DOHH2 (cell line): ENCODE measurements at regions not wholly inside any gene's neighbourhood (a gene's known extent, or its start where the extent isn't known, plus 50 kb on each side); places are given as distances from the start of the nearest gene placed in this dataset.

Experiments used
- H3F3A ChIP-seq: fragments of 200-600 bp; sonication (generic), shearing (Covaris generic); 2 replicates; pipeline ENCODE4 v1.6.0; 2016; ENCODE audit warnings: antibody characterized with exemption, mild to moderate bottlenecking; ENCODE audit not compliant: control insufficient read depth, insufficient read depth
- H3K27ac ChIP-seq: fragments of 200-600 bp; sonication (generic); 2 replicates; pipeline ENCODE4 v1.5.1; 2014; ENCODE audit warnings: low read depth, mild to moderate bottlenecking, low read length, moderate library complexity
- H3K27me3 ChIP-seq: fragments of 200-600 bp; sonication (generic); 2 replicates; pipeline ENCODE4 v1.6.1; 2014; ENCODE audit warnings: mild to moderate bottlenecking, low read length, mixed read lengths; ENCODE audit not compliant: control insufficient read depth
- H3K36me3 ChIP-seq: fragments of 200-600 bp; sonication (generic); 2 replicates; pipeline ENCODE4 v1.6.1; 2014; ENCODE audit warnings: mild to moderate bottlenecking, low read length, moderate library complexity, mixed read lengths; ENCODE audit not compliant: control insufficient read depth
- H3K4me1 ChIP-seq: fragments of 200-600 bp; sonication (generic); 2 replicates; pipeline ENCODE4 v1.6.1; 2014; ENCODE audit warnings: mild to moderate bottlenecking, low read length, mixed read lengths; ENCODE audit not compliant: control insufficient read depth
- H3K4me2 ChIP-seq: fragments of 200-600 bp; sonication (generic); 2 replicates; pipeline ENCODE4 v1.6.0; 2014; ENCODE audit warnings: mild to moderate bottlenecking, low read length, moderate library complexity
- H3K4me3 ChIP-seq: fragments of 200-600 bp; sonication (generic); 2 replicates; pipeline ENCODE4 v1.5.1; 2014; ENCODE audit warnings: mild to moderate bottlenecking, low read length, mixed read lengths
- H3K79me2 ChIP-seq: fragments of 200-600 bp; sonication (generic); 2 replicates; pipeline ENCODE4 v1.6.1; 2014; ENCODE audit warnings: mild to moderate bottlenecking, low read length, mixed read lengths; ENCODE audit not compliant: control insufficient read depth
- H3K9me2 ChIP-seq: fragments of 200-600 bp; sonication (generic); replicated peaks from 2 replicates; pipeline ENCODE4 v1.6.1; 2014; ENCODE audit warnings: mild to moderate bottlenecking, low read length, mixed read lengths; ENCODE audit not compliant: control insufficient read depth
- H3K9me3 ChIP-seq: fragments of 200-600 bp; sonication (generic); 2 replicates; pipeline ENCODE4 v1.6.1; 2014; ENCODE audit warnings: antibody characterized with exemption, low read length, mixed read lengths; ENCODE audit not compliant: control insufficient read depth, insufficient read depth
- H4K20me1 ChIP-seq: fragments of 200-600 bp; sonication (generic); 2 replicates; pipeline ENCODE4 v1.6.0; 2014; ENCODE audit warnings: low read depth, mild to moderate bottlenecking, antibody characterized with exemption, low read length, moderate library complexity; ENCODE audit not compliant: control insufficient read depth, insufficient read depth
- EZH2phosphoT487 ChIP-seq: fragments of 200-600 bp; sonication (generic); IDR thresholded peaks from 2 replicates; pipeline ENCODE4 v1.6.1; 2017; ENCODE audit warnings: borderline replicate concordance, mild to moderate bottlenecking, antibody characterized with exemption, low read length, moderate library complexity, mixed read lengths
- TF ChIP-seq, protein P1 (sequence below): fragments of 200-600 bp; sonication (generic); IDR thresholded peaks from one replicate; pipeline ENCODE4 v1.5.1; 2014; ENCODE audit warnings: antibody characterized with exemption, mild to moderate bottlenecking, low read depth, low read length; ENCODE audit not compliant: poor library complexity, severe bottlenecking

DNA sequence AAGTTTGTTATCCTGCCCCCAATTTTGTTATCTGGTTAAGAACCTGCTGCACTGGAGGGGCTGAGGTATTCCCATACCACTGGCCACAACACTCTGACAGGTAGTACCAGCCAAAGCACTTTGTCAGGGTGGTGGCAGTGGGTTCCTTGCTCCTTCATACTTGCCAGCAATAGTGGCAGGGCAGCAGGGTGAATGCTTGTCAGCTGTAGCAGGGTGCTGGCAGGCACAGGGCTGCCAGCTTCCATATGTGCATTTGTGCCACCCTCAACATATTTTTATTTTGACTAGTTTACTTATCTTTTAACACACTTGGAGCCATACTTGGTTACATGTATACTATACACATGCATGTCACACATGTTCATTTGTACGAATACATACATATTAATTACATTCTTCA lies 294.0 kb upstream of the VWC2 start:
- no peaks in the 10 kb centered on the region for H3K79me2 ChIP-seq
- H3K4me2 ChIP-seq = no peak overlapping the region
- no peaks in the 10 kb centered on the region for H3K4me1 ChIP-seq
- TF ChIP-seq, protein P1, sequence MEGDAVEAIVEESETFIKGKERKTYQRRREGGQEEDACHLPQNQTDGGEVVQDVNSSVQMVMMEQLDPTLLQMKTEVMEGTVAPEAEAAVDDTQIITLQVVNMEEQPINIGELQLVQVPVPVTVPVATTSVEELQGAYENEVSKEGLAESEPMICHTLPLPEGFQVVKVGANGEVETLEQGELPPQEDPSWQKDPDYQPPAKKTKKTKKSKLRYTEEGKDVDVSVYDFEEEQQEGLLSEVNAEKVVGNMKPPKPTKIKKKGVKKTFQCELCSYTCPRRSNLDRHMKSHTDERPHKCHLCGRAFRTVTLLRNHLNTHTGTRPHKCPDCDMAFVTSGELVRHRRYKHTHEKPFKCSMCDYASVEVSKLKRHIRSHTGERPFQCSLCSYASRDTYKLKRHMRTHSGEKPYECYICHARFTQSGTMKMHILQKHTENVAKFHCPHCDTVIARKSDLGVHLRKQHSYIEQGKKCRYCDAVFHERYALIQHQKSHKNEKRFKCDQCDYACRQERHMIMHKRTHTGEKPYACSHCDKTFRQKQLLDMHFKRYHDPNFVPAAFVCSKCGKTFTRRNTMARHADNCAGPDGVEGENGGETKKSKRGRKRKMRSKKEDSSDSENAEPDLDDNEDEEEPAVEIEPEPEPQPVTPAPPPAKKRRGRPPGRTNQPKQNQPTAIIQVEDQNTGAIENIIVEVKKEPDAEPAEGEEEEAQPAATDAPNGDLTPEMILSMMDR = no peak
- no peak for TF ChIP-seq EZH2phosphoT487
- no peaks in the 10 kb centered on the region for H3K9me3 ChIP-seq
- H3K27ac ChIP-seq = no peak overlapping the region
- H4K20me1 ChIP-seq = no peaks in the 10 kb centered on the region
- no peaks in the 10 kb centered on the region for H3F3A ChIP-seq
- no peak overlapping the region for H3K4me3 ChIP-seq
- H3K9me2 ChIP-seq = no peaks in the 10 kb centered on the region
- no peaks in the 10 kb centered on the region for H3K36me3 ChIP-seq
- H3K27me3 ChIP-seq = no peaks in the 10 kb centered on the region

DNA sequence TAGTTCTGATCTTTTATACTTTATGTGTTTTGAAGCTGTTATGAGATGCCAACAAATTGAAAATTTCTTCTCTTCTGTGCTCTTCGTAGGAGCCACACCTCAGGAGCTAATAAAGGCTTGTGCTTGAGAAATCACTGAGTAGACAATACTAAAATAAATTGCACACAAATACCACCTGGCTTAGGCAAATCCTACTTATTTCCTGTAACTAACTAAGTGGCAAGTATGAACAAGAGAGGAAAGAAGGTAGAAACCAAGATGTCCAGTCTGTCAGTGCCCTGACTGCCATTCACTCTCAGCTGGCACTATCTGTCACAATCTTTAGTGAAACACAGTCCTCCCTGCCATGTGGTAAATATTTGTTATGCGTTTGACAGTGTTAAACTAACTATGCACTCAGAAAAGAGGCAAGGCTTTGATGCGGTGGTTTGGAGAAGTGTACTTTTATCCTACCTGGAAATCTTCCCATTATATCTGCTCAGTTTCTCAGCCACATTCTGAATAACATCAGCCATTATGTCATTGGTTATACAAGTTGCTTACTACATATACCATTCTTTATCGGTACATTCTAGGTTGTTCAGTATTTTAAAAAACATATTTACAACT lies 293.4 kb upstream of the VWC2 start:
- no peaks in the 10 kb centered on the region for H4K20me1 ChIP-seq
- H3K9me2 ChIP-seq = no peaks in the 10 kb centered on the region
- H3K9me3 ChIP-seq = no peaks in the 10 kb centered on the region
- H3F3A ChIP-seq = no peaks in the 10 kb centered on the region
- no peak overlapping the region for H3K27ac ChIP-seq
- no peaks in the 10 kb centered on the region for H3K36me3 ChIP-seq
- H3K4me3 ChIP-seq = no peak overlapping the region
- no peaks in the 10 kb centered on the region for H3K27me3 ChIP-seq
- no peak for TF ChIP-seq EZH2phosphoT487
- TF ChIP-seq, protein P1 = no peak
- H3K4me2 ChIP-seq = no peak overlapping the region
- H3K4me1 ChIP-seq = no peaks in the 10 kb centered on the region
- no peaks in the 10 kb centered on the region for H3K79me2 ChIP-seq

DNA sequence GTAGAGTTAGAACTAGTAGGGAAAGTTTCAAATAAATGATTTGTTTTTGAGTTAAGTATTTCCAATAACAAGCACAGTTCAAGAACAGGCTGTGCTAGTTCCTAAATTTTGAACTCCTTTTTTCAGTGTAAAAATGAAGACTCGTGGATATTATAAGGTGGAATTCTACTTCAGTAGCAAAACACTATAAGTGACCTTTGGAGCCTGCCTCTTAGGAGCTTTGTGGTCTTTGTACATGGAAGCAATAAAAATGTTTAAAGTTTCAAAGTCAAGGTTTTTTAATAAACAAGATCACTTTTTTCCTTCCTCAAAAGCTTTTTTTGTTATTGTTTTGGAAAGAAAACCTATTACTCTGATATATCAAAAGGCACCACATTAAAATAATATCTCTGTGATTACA lies 292.4 kb upstream of the VWC2 start:
- Histone ChIP-seq H3K79me2 (no peaks in the 10 kb centered on the region), H3K4me2 (no peak overlapping the region), H3K9me2 (no peaks in the 10 kb centered on the region), H3K27me3 (no peaks in the 10 kb centered on the region), H3K27ac (no peak overlapping the region), H3F3A (no peaks in the 10 kb centered on the region), H4K20me1 (no peaks in the 10 kb centered on the region), H3K4me3 (no peak overlapping the region), H3K9me3 (no peaks in the 10 kb centered on the region), H3K36me3 (no peaks in the 10 kb centered on the region), H3K4me1 (no peaks in the 10 kb centered on the region)
- TF ChIP-seq, protein P1 = no peak
- no peak for TF ChIP-seq EZH2phosphoT487

DNA sequence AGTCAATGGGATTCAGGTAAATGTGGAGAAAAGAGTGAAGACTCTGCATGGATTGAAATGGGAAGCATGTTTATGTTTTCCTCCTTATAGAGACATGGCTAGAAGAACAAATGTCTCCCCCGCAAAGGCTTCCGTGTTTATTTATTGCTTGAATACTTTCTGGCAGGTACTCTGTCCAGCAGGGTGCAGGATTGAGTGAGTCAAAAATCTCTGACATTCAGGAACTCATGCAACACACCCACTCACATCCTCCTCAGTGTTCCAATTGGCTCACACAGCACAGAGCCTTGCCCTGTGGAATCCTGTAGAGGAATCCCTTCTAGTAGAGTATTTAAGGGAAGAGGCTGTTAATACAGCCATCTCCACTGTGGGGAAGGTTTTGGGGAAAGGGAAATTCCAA lies 290.3 kb upstream of the VWC2 start:
- no peak overlapping the region for H3K27ac ChIP-seq

More for the DNA sequence above, 290.3 kb upstream of the VWC2 start:
- Histone ChIP-seq H3K27me3 (no peaks in the 10 kb centered on the region), H3F3A (no peaks in the 10 kb centered on the region), H3K4me3 (no peak overlapping the region), H3K9me3 (no peaks in the 10 kb centered on the region), H3K79me2 (no peaks in the 10 kb centered on the region), H3K4me2 (no peak overlapping the region), H3K36me3 (no peaks in the 10 kb centered on the region), H4K20me1 (no peaks in the 10 kb centered on the region), H3K9me2 (no peaks in the 10 kb centered on the region), H3K4me1 (no peaks in the 10 kb centered on the region)
- TF ChIP-seq, protein P1 = peak; percentile 42
- no peak for TF ChIP-seq EZH2phosphoT487
